Calu3 (cell line): ENCODE measurements at regions not wholly inside any gene's neighbourhood (a gene's known extent, or its start where the extent isn't known, plus 50 kb on each side); places are given as distances from the start of the nearest gene placed in this dataset.

ENCODE experiments used
- BruUV-seq: library from RNA; stranded (reverse); fragments of 400-500 nt; replicated peaks from 2 replicates; lab custom pipeline; 2021; lab: Mats Ljungman, UMichigan
- CTCF ChIA-PET: fragments of 300-600 bp; sonication (Branson Sonifier 250); formaldehyde crosslinking; loops from one replicate; lab custom pipeline; 2022; ENCODE audit warnings: antibody characterized with exemption; lab: Charles Lee
- DNase-seq: peaks from one replicate; pipeline ENCODE4 v3.0.0; 2022
- H3K27ac Mint-ChIP-seq: one replicate; pipeline ENCODE4 v1.8.0; 2022; ENCODE audit warnings: mixed read lengths; ENCODE audit not compliant: unreplicated experiment
- H3K27me3 Mint-ChIP-seq: one replicate; pipeline ENCODE4 v1.8.0; 2022; ENCODE audit warnings: mixed read lengths; ENCODE audit not compliant: unreplicated experiment
- H3K36me3 Mint-ChIP-seq: one replicate; pipeline ENCODE4 v1.8.0; 2022; ENCODE audit warnings: mild to moderate bottlenecking, moderate library complexity, mixed read lengths; ENCODE audit not compliant: insufficient read depth, unreplicated experiment
- H3K4me1 Mint-ChIP-seq: one replicate; pipeline ENCODE4 v1.8.0; 2022; ENCODE audit warnings: mild to moderate bottlenecking, low read depth, mixed read lengths; ENCODE audit not compliant: unreplicated experiment
- H3K4me3 Mint-ChIP-seq: one replicate; pipeline ENCODE4 v1.8.0; 2022; ENCODE audit warnings: mild to moderate bottlenecking, low read depth, moderate library complexity, mixed read lengths; ENCODE audit not compliant: unreplicated experiment
- H3K9me3 Mint-ChIP-seq: one replicate; pipeline ENCODE4 v1.8.0; 2022; ENCODE audit warnings: low read depth, mixed read lengths; ENCODE audit not compliant: unreplicated experiment
- CTCF ChIP-seq: fragments of 200-600 bp; IDR thresholded peaks from one replicate; pipeline ENCODE4 v1.8.0; 2022; ENCODE audit warnings: antibody characterized with exemption; ENCODE audit not compliant: unreplicated experiment
- intact Hi-C: fragments of 100-400 bp; cut with micrococcal nuclease; formaldehyde crosslinking; loops from one replicate; pipeline ENCODE4 v1.10.0; 2022; ENCODE audit not compliant: unreplicated experiment

- Mint-ChIP-seq H3K27ac (no peak overlapping the region), H3K4me1 (no peaks in the 10 kb centered on the region), H3K4me3 (no peak overlapping the region), H3K9me3 (no peaks in the 10 kb centered on the region), H3K36me3 (no peaks in the 10 kb centered on the region), H3K27me3 (peaks cover 32% of the 10 kb centered on the region)
- TF ChIP-seq CTCF: no peak
- CTCF ChIA-PET: no interaction called here
- intact Hi-C loops: no loop called here
- DNase-seq: no peak
- no TSS peak for BruUV-seq
Measured at GRCh38 chr16:79862601-79863000, 262.1 kb upstream of the MAF start.

GRCh38 chr16:79856581-79856980 is 256.0 kb upstream of the MAF start:
- no peak for DNase-seq
- TF ChIP-seq CTCF: no peak
- H3K4me3 Mint-ChIP-seq: no peak overlapping the region
- H3K36me3 Mint-ChIP-seq: no peaks in the 10 kb centered on the region
- peaks cover 11% of the 10 kb centered on the region for H3K27me3 Mint-ChIP-seq
- H3K27ac Mint-ChIP-seq: no peak overlapping the region
- no TSS peak for BruUV-seq
- peaks cover 18% of the 10 kb centered on the region for H3K9me3 Mint-ChIP-seq
- no peaks in the 10 kb centered on the region for H3K4me1 Mint-ChIP-seq
- CTCF ChIA-PET: no interaction called here
- intact Hi-C loops: no loop called here

- Mint-ChIP-seq H3K27ac (no peak overlapping the region), H3K4me1 (no peaks in the 10 kb centered on the region), H3K36me3 (no peaks in the 10 kb centered on the region), H3K4me3 (no peak overlapping the region), H3K27me3 (no peaks in the 10 kb centered on the region), H3K9me3 (peaks cover 14% of the 10 kb centered on the region)
- no TSS peak for BruUV-seq
- TF ChIP-seq CTCF: no peak
- CTCF ChIA-PET: no interaction called here
- intact Hi-C loops: no loop called here
- no peak for DNase-seq
Measured at GRCh38 chr16:79850348-79850747, 249.8 kb upstream of the MAF start.

GRCh38 chr16:79849119-79849518 is 248.6 kb upstream of the MAF start:
- Mint-ChIP-seq H3K27ac (no peak overlapping the region), H3K4me1 (no peaks in the 10 kb centered on the region), H3K9me3 (peaks cover 4% of the 10 kb centered on the region), H3K27me3 (peaks cover 7% of the 10 kb centered on the region), H3K36me3 (no peaks in the 10 kb centered on the region), H3K4me3 (no peak overlapping the region)
- CTCF ChIA-PET: no interaction called here
- no peak for TF ChIP-seq CTCF
- intact Hi-C loops: no loop called here
- BruUV-seq: no TSS peak
- no peak for DNase-seq
